Right atrium auricular region (tissue), 2 donors: ENCODE measurements at regions not wholly inside any gene's neighbourhood (a gene's known extent, or its start where the extent isn't known, plus 50 kb on each side); places are given as distances from the start of the nearest gene placed in this dataset.

Source experiments
- DNase-seq: peaks from one replicate; pipeline ENCODE4 v3.0.0-alpha.2; 2019; ENCODE audit warnings: low spot score
- H3K27ac ChIP-seq, 2 donors: fragments of 200-600 bp; sonication (generic); 1 replicate in 1 of 2; 2 replicates in 1 of 2; pipeline ENCODE4 v1.5.1; 2016 to 2019
- H3K27me3 ChIP-seq, 2 donors: fragments of 200-600 bp; sonication (generic); one replicate each; pipeline versions ENCODE4 v1.5.1 to v1.6.0; 2017 to 2019
- H3K36me3 ChIP-seq: fragments of 200-600 bp; sonication (generic); one replicate; pipeline ENCODE4 v1.5.1; 2016
- H3K4me1 ChIP-seq, 2 donors: fragments of 200-600 bp; sonication (generic); one replicate each; pipeline versions ENCODE4 v1.5.1 to v1.6.0; 2017 to 2019
- H3K4me3 ChIP-seq, 2 donors: fragments of 200-600 bp; sonication (generic); 1 replicate in 1 of 2; 2 replicates in 1 of 2; pipeline ENCODE4 v1.5.1; 2017 to 2019; ENCODE audit warnings: mild to moderate bottlenecking in 1 of 2, moderate library complexity in 1 of 2
- H3K9me3 ChIP-seq, 2 donors: fragments of 200-600 bp; sonication (generic); one replicate each; pipeline ENCODE4 v1.5.1; 2019
- TF ChIP-seq, protein P1 (sequence below), 2 donors: fragments of 200-600 bp; sonication (generic); IDR thresholded peaks; one replicate each; pipeline ENCODE4 v1.5.1; 2019; ENCODE audit warnings: antibody characterized with exemption in 2 of 2

DNA sequence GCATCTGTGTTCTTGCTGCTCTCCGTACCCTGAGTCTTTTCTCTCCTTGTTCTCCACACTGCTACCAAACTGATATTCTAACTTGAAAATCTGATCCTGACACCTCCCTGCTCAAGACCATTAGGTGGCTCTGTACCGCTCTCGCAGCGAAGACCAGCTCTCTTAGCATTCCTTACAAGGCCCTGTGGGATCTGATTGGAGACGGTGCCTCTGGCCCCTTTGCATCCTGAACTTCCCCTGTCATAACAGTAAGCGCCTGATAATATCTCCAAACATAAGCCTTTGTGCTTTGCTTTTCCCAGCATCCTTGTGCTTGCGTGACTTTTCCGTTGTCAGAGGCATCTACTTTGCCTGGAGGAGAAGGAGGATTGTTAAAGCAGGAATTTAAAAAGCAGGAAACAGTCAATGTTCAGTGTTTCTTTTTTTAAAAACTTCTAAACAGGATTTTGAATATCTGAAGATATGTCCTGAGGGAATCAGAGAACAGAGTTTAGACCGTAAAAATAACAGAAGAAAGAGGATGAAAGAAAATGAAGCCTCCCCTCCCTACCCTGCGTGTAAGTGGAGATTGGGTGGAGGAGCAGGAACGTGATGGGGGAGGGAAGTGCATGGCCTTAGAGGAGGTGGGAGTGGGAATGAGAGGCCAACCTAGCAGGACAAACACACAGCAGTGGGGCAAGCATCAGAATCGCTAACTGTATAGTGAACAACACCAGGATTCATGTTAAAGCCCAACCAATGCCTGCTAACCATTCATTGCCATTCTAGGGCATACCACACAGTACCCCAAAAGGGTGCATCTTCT is 89.2 kb upstream of the STMND1 start:
- Histone ChIP-seq H3K4me1 (no peaks in the 10 kb centered on the region), H3K27me3 (no peaks in the 10 kb centered on the region), H3K9me3 (peaks cover 0 to 6% of the 10 kb centered on the region in 2 donors), H3K36me3 (no peaks in the 10 kb centered on the region), H3K4me3 (no peak overlapping the region), H3K27ac (peak overlapping the region in 1 of 2 donors; percentile 51)
- TF ChIP-seq, protein P1, sequence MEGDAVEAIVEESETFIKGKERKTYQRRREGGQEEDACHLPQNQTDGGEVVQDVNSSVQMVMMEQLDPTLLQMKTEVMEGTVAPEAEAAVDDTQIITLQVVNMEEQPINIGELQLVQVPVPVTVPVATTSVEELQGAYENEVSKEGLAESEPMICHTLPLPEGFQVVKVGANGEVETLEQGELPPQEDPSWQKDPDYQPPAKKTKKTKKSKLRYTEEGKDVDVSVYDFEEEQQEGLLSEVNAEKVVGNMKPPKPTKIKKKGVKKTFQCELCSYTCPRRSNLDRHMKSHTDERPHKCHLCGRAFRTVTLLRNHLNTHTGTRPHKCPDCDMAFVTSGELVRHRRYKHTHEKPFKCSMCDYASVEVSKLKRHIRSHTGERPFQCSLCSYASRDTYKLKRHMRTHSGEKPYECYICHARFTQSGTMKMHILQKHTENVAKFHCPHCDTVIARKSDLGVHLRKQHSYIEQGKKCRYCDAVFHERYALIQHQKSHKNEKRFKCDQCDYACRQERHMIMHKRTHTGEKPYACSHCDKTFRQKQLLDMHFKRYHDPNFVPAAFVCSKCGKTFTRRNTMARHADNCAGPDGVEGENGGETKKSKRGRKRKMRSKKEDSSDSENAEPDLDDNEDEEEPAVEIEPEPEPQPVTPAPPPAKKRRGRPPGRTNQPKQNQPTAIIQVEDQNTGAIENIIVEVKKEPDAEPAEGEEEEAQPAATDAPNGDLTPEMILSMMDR (IDR thresholded peaks at IDR 0.05), result peak in 1 of 2 donors; percentile 24
- DNase-seq, result no peak

DNA sequence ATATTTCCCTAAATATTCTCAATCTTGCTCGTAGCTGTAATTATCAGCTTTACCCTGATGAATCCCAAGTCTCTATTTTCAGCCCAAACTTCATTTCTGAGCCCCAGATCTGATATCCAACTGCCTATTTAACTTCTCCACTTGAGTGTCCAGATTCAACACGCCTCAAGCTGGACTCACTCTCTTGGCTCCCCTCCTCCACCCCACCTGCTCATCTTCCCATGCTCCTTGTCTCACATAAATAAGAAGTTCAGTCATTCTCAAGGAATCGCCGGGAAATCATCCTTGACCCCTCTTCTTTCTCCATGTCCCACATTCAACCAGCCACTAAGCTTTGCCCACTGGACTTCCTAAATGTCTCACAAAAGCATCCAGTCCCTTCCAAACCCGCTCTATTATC is 89.9 kb upstream of the STMND1 start:
- Histone ChIP-seq H3K27ac (peak overlapping the region in 1 of 2 donors; percentile 51), H3K9me3 (peaks cover 0 to 6% of the 10 kb centered on the region in 2 donors), H3K27me3 (no peaks in the 10 kb centered on the region), H3K4me1 (no peaks in the 10 kb centered on the region), H3K4me3 (no peak overlapping the region), H3K36me3 (no peaks in the 10 kb centered on the region)
- TF ChIP-seq, protein P1 (IDR thresholded peaks at IDR 0.05), result no peak
- no peak for DNase-seq

DNA sequence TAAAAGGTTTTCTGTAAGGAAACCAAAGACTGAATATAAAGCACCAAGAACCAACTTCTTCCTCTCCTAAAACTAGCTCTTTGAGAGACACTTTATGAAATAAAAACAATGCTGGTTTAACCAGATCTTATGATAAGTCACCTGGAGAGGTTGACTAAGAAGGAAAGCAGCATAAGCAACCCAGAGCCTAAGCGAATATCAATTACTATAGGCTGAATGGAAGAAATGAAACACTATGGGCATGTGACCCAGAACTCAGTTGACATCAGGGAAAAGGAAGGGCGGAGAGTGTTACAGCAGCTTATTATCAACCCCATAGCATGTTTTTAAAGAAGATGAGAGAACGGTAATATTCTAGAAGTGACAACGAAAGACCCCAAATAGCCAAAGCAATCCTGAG is 94.1 kb upstream of the STMND1 start:
- Histone ChIP-seq H3K4me3 (no peak overlapping the region), H3K36me3 (no peaks in the 10 kb centered on the region), H3K9me3 (peaks cover 0 to 6% of the 10 kb centered on the region in 2 donors), H3K27me3 (no peaks in the 10 kb centered on the region), H3K27ac (no peak overlapping the region), H3K4me1 (no peaks in the 10 kb centered on the region)
- TF ChIP-seq, protein P1 (IDR thresholded peaks at IDR 0.05), result no peak
- DNase-seq, result no peak

DNA sequence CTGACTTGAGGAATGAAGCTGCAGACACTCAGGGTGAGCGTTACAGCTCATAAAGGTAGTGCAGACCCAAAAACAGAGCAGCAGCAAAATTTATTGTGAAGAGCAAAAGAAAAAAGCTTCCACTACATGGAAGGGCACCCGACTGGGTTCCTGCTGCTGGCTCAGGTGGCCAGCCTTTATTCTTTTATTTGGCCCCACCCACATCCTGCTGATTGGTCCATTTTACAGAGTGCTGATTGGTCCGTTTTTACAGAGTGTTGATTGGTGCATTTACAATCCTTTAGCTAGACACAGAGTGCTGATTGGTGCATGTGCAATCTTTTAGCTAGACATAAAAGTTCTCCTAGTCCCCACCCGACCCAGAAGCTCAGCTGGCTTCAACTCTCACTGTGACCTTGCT is 95.3 kb upstream of the STMND1 start:
- DNase-seq, result no peak
- H3K4me3 ChIP-seq, result no peak overlapping the region
- H3K9me3 ChIP-seq, result peaks cover 0 to 6% of the 10 kb centered on the region in 2 donors
- H3K27ac ChIP-seq, result no peak overlapping the region
- H3K36me3 ChIP-seq, result no peaks in the 10 kb centered on the region
- TF ChIP-seq, protein P1 (IDR thresholded peaks at IDR 0.05), result no peak
- H3K4me1 ChIP-seq, result no peaks in the 10 kb centered on the region
- H3K27me3 ChIP-seq, result no peaks in the 10 kb centered on the region

DNA sequence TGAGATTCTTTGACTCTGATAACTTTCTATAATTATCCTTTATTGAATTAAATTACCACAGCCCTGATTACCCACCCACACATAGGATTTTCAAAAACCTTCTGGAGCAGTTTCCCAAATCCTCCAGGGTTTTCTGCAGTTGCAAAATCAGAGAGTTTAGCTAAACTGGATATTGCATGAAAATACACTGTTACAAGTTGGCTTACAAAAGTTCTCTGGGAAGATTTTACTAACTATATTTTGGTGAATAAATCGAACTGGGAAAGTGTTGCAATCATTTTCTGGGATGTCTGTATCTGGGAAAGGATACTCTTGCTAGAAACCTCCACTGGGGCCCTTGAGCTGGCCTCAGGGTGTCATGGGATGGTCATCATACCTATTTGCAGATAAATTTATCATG is 97.6 kb upstream of the STMND1 start:
- Histone ChIP-seq H3K36me3 (no peaks in the 10 kb centered on the region), H3K27ac (no peak overlapping the region), H3K9me3 (peaks cover 0 to 6% of the 10 kb centered on the region in 2 donors), H3K4me1 (no peaks in the 10 kb centered on the region), H3K4me3 (no peak overlapping the region), H3K27me3 (no peaks in the 10 kb centered on the region)
- TF ChIP-seq, protein P1 (IDR thresholded peaks at IDR 0.05), result no peak
- DNase-seq, result no peak

DNA sequence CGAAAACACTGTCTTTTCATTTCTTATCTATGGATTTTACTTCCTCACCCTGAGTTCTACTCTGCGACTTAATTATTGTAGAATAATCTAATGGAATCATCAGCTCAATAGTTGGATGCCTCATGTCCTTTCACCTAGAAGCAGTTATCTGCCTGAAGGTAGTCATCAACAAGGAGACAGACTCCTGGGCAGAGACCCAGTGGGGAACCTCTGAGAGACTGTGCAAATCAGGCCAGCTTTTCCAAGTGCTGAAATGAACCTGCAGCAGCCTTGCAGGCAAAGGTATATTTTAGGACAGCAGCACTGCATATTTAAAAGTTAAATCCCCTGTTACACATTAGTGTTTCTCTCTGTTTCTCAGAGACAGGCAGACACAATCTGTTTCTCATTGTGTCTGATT is 99.7 kb upstream of the STMND1 start:
- H3K27ac ChIP-seq, result no peak overlapping the region
- DNase-seq, result no peak
- H3K9me3 ChIP-seq, result no peaks in the 10 kb centered on the region
- TF ChIP-seq, protein P1 (IDR thresholded peaks at IDR 0.05), result no peak
- no peaks in the 10 kb centered on the region for H3K4me1 ChIP-seq
- H3K27me3 ChIP-seq, result no peaks in the 10 kb centered on the region
- H3K4me3 ChIP-seq, result no peak overlapping the region
- no peaks in the 10 kb centered on the region for H3K36me3 ChIP-seq
